ENCODE measurements at regions not wholly inside any gene's neighbourhood (a gene's known extent, or its start where the extent isn't known, plus 50 kb on each side); places are given as distances from the start of the nearest gene placed in this dataset.

GRCh38 chr15:62571072-62571471 lies 406.0 kb upstream of the C2CD4B start:
- DNase-seq (ENCODE audit: low read depth, low spot score): no peak
- in situ Hi-C loops (cut with HindIII; ENCODE audit: low sequenced_read_pairs): no loop called here
- no peak overlapping the region for H3K4me3 ChIP-seq (ENCODE audit: low read depth, low read length)
- no peak for TF ChIP-seq CTCF (IDR thresholded peaks at IDR 0.05; ENCODE audit: low read depth, low read length)

GRCh38 chr15:62572797-62573196 lies 407.7 kb upstream of the C2CD4B start:
- no peak for TF ChIP-seq CTCF (IDR thresholded peaks at IDR 0.05; ENCODE audit: low read depth, low read length)
- in situ Hi-C loops (cut with HindIII; ENCODE audit: low sequenced_read_pairs): no loop called here
- DNase-seq (ENCODE audit: low read depth, low spot score): no peak
- H3K4me3 ChIP-seq (ENCODE audit: low read depth, low read length): no peak overlapping the region

- in situ Hi-C loops (cut with HindIII; ENCODE audit: low sequenced_read_pairs): no loop called here
- DNase-seq (ENCODE audit: low read depth, low spot score): no peak
- no peak for TF ChIP-seq CTCF (IDR thresholded peaks at IDR 0.05; ENCODE audit: low read depth, low read length)
- H3K4me3 ChIP-seq (ENCODE audit: low read depth, low read length): no peak overlapping the region
These were observed 408.8 kb upstream of the C2CD4B start for GRCh38 chr15:62573876-62574275.

GRCh38 chr15:62578546-62578945 lies 413.5 kb upstream of the C2CD4B start:
- DNase-seq (ENCODE audit: low read depth, low spot score): no peak
- TF ChIP-seq CTCF (IDR thresholded peaks at IDR 0.05; ENCODE audit: low read depth, low read length): no peak
- in situ Hi-C loops (cut with HindIII; ENCODE audit: low sequenced_read_pairs): no loop called here
- no peak overlapping the region for H3K4me3 ChIP-seq (ENCODE audit: low read depth, low read length)

GRCh38 chr15:62578960-62579359 lies 413.9 kb upstream of the C2CD4B start:
- no peak for DNase-seq (ENCODE audit: low read depth, low spot score)
- H3K4me3 ChIP-seq (ENCODE audit: low read depth, low read length): no peak overlapping the region
- TF ChIP-seq CTCF (IDR thresholded peaks at IDR 0.05; ENCODE audit: low read depth, low read length): no peak
- in situ Hi-C loops (cut with HindIII; ENCODE audit: low sequenced_read_pairs): no loop called here

GRCh38 chr15:62579842-62580241 lies 414.8 kb upstream of the C2CD4B start:
- DNase-seq (ENCODE audit: low read depth, low spot score): no peak
- no peak overlapping the region for H3K4me3 ChIP-seq (ENCODE audit: low read depth, low read length)
- TF ChIP-seq CTCF (IDR thresholded peaks at IDR 0.05; ENCODE audit: low read depth, low read length): no peak
- in situ Hi-C loops (cut with HindIII; ENCODE audit: low sequenced_read_pairs): no loop called here

GRCh38 chr15:62582580-62582979 lies 417.5 kb upstream of the C2CD4B start:
- no peak for TF ChIP-seq CTCF (IDR thresholded peaks at IDR 0.05; ENCODE audit: low read depth, low read length)
- DNase-seq (ENCODE audit: low read depth, low spot score): no peak
- no peak overlapping the region for H3K4me3 ChIP-seq (ENCODE audit: low read depth, low read length)
- in situ Hi-C loops (cut with HindIII; ENCODE audit: low sequenced_read_pairs): no loop called here

All from astrocyte of the spinal cord (primary cell).